Adrenal gland (tissue), 5 donors: ENCODE measurements at regions not wholly inside any gene's neighbourhood (a gene's known extent, or its start where the extent isn't known, plus 50 kb on each side); places are given as distances from the start of the nearest gene placed in this dataset.

Experiments
- CTCF ChIP-seq, 6 experiments: fragments of 450-650 bp in 4 of 6; fragments of 200-600 bp in 2 of 6; sonication (generic) in 1 of 6; IDR thresholded peaks; 1 replicate in 5 of 6; 2 replicates in 1 of 6; pipeline versions ENCODE4 v1.5.1 to v1.8.0; 2016 to 2021; ENCODE audit warnings: antibody characterized with exemption in 6 of 6, mild to moderate bottlenecking in 2 of 6, moderate library complexity in 1 of 6
- POLR2A ChIP-seq, 2 donors: fragments of 450-650 bp; IDR thresholded peaks; one replicate each; pipeline ENCODE4 v1.6.1; 2017; ENCODE audit warnings: antibody characterized with exemption in 2 of 2, mild to moderate bottlenecking in 2 of 2, moderate library complexity in 1 of 2
- donor health status: DM: no; HTN: no; CAD: no.

- no peak for TF ChIP-seq CTCF (IDR thresholded peaks at IDR 0.05)
- TF ChIP-seq POLR2A (IDR thresholded peaks at IDR 0.05): no peak
These were observed 245.8 kb upstream of the RREB1 start for GRCh38 chr6:6861995-6862394.
